ENCODE measurements at regions not wholly inside any gene's neighbourhood (a gene's known extent, or its start where the extent isn't known, plus 50 kb on each side); places are given as distances from the start of the nearest gene placed in this dataset.
A peak's percentile ranks its signal among the peaks of the same experiment; 100 is the strongest.

DNA sequence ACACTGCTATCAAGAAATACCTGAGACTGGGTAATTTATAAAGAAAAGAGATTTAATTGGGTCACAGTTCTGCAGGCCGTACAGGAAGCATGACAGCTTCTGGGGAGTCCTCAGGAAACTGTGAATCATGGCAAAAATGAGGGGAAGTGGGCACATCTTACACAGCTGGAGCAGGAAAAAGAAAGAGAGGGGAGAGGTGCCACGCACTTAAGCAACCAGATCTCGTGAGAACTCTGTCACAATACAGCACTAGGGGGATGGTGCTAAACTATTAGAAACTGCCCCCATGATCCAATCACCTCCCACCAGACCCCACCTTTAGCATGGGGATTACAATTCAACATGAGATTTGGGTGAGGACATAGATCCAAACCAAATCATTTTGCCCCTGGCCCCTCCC lies 105.5 kb upstream of the CPLX2 start:
- Histone ChIP-seq H3K4me3 (ENCODE audit: insufficient read depth, low read depth, low read length) (no peak overlapping the region), H3K9me3 (ENCODE audit: control insufficient read depth, low read length) (peaks cover 2% of the 10 kb centered on the region), H3K36me3 (ENCODE audit: control insufficient read depth, insufficient read depth, low read length) (no peaks in the 10 kb centered on the region), H3K4me1 (ENCODE audit: control insufficient read depth, insufficient read depth, low read length) (no peaks in the 10 kb centered on the region), H3K27me3 (ENCODE audit: control insufficient read depth, insufficient read depth, low read length, poor library complexity, severe bottlenecking) (no peaks in the 10 kb centered on the region), H3K27ac (ENCODE audit: insufficient read depth, low read depth, low read length, poor library complexity, severe bottlenecking) (no peak overlapping the region)
- WGBS, 2 experiments = 92 to 94% methylated on average over 3 of the region's 3 CpGs

DNA sequence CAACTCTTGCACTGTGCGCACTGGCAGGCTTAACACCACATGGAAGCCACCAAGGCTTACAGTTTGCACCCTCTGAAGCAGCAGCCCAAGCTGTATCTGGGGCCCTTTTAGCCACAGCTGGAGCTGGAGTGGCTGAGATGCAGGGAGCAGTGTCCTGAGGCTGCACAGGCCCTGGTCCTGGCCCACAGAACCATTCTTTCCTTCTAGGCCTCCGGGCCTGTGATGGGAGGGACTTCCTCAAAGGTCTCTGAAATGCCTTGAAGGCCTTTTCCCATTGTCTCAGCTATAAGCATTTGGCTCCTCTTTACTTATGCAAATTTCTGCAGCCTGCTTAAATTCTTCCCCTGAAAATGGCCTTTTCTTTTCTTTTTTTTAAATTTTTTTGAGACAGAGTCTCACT lies 104.4 kb upstream of the CPLX2 start:
- H3K27ac ChIP-seq (ENCODE audit: insufficient read depth, low read depth, low read length, poor library complexity, severe bottlenecking) = no peak overlapping the region
- WGBS, 2 experiments = 92 to 95% methylated on average over 2 of the region's 2 CpGs
- no peak overlapping the region for H3K4me3 ChIP-seq (ENCODE audit: insufficient read depth, low read depth, low read length)
- no peaks in the 10 kb centered on the region for H3K27me3 ChIP-seq (ENCODE audit: control insufficient read depth, insufficient read depth, low read length, poor library complexity, severe bottlenecking)
- H3K36me3 ChIP-seq (ENCODE audit: control insufficient read depth, insufficient read depth, low read length) = no peaks in the 10 kb centered on the region
- peaks cover 6% of the 10 kb centered on the region for H3K4me1 ChIP-seq (ENCODE audit: control insufficient read depth, insufficient read depth, low read length)
- H3K9me3 ChIP-seq (ENCODE audit: control insufficient read depth, low read length) = no peaks in the 10 kb centered on the region

DNA sequence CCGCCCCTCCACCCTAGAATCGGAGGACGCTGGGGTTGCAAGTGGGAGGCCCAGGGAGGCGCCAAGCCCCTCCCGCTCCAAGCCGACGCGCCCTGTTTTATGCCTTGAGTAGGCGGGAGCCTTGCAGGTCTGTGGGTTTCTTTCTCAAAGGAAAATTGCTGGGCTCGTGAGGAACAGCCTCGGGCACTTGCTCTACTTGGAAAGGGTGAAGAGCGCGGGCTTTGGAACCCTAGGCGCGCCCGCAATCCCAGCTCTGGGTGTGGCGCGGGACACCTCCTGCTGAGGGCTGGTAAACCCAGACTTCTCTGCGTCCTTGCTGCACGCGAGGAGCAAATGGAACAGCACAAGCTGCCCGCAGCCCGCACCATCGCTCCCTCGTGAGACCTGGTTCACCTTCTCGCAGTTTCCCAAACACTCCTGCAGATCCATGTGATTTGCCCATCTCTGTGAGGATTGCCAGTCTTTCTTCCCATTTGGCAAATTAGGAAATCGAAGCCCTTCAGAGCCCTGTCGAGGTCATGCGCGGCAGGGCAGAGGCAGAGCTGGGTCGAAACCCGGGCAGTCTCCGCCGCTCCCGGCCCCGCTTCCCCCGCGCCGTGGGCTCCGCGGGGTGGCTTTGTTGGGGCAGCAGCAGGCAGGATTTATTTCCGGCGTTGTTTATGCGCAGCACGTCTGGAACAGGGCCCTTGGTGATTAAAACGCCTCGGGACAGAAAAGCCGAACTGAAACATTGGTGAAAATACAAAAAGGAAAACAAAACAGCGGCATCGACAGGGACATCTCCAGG lies 98.4 kb upstream of the CPLX2 start:
- Histone ChIP-seq H3K4me3 (ENCODE audit: insufficient read depth, low read depth, low read length) (peak overlapping the region; percentile 11), H3K9me3 (ENCODE audit: control insufficient read depth, low read length) (no peaks in the 10 kb centered on the region), H3K4me1 (ENCODE audit: control insufficient read depth, insufficient read depth, low read length) (peaks cover 23% of the 10 kb centered on the region), H3K36me3 (ENCODE audit: control insufficient read depth, insufficient read depth, low read length) (no peaks in the 10 kb centered on the region), H3K27me3 (ENCODE audit: control insufficient read depth, insufficient read depth, low read length, poor library complexity, severe bottlenecking) (peaks cover 29% of the 10 kb centered on the region), H3K27ac (ENCODE audit: insufficient read depth, low read depth, low read length, poor library complexity, severe bottlenecking) (no peak overlapping the region)
- 16 to 18% methylated on average over 50 of the region's 50 CpGs for WGBS, 2 experiments

DNA sequence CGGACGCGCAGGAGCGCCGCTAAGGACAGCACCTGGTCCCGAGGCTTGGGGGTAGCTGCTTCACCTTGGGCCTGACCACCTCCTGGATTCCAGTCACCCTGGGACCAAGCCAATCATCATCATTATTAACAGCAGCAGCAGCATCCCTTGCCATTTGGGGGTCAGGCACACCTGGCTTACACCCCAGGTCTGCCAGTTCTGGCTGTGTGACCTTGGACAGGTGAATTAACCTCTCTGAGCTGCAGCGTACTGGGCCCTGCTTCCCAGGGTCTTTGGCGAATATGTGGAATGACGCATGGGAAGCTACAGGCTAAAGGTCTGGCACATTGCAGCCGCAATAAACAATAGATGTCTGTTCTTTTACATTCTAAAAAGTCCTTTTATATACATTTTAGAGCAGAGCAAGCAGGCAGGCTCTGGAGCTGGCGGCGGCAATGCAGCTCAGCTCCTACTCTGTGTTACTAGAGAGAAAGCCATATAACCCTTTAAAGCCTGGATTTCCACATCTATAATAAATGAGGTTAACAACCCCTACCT lies 97.8 kb upstream of the CPLX2 start:
- H3K4me3 ChIP-seq (ENCODE audit: insufficient read depth, low read depth, low read length) = peak overlapping the region; percentile 11
- H3K9me3 ChIP-seq (ENCODE audit: control insufficient read depth, low read length) = no peaks in the 10 kb centered on the region
- no peaks in the 10 kb centered on the region for H3K36me3 ChIP-seq (ENCODE audit: control insufficient read depth, insufficient read depth, low read length)
- WGBS, 2 experiments = 38 to 48% methylated on average over 12 of the region's 12 CpGs
- H3K27ac ChIP-seq (ENCODE audit: insufficient read depth, low read depth, low read length, poor library complexity, severe bottlenecking) = no peak overlapping the region
- peaks cover 23% of the 10 kb centered on the region for H3K4me1 ChIP-seq (ENCODE audit: control insufficient read depth, insufficient read depth, low read length)
- peaks cover 29% of the 10 kb centered on the region for H3K27me3 ChIP-seq (ENCODE audit: control insufficient read depth, insufficient read depth, low read length, poor library complexity, severe bottlenecking)

DNA sequence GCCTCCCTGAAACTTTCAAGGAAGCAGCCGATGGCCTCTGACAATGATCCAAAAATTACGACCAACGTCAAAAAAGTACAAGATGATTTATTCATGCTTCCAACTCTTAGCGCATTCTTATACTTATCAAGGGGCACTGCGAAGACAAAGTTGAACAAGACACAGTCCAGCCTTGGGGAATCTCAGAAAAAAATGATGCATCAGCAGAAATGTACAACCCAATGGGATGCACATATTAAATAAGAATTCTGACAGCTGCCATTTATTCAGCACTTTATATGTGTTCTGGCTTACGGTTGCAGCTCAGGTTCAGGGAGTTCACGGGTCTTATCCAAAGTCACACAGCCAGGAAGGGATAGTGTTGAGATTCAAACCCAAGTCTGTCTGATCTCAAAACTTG lies 96.0 kb upstream of the CPLX2 start:
- Histone ChIP-seq H3K4me3 (ENCODE audit: insufficient read depth, low read depth, low read length) (no peak overlapping the region), H3K27me3 (ENCODE audit: control insufficient read depth, insufficient read depth, low read length, poor library complexity, severe bottlenecking) (peaks cover 29% of the 10 kb centered on the region), H3K27ac (ENCODE audit: insufficient read depth, low read depth, low read length, poor library complexity, severe bottlenecking) (no peak overlapping the region), H3K36me3 (ENCODE audit: control insufficient read depth, insufficient read depth, low read length) (no peaks in the 10 kb centered on the region), H3K4me1 (ENCODE audit: control insufficient read depth, insufficient read depth, low read length) (peaks cover 23% of the 10 kb centered on the region), H3K9me3 (ENCODE audit: control insufficient read depth, low read length) (no peaks in the 10 kb centered on the region)
- WGBS, 2 experiments = 93 to 98% methylated on average over 7 of the region's 7 CpGs

DNA sequence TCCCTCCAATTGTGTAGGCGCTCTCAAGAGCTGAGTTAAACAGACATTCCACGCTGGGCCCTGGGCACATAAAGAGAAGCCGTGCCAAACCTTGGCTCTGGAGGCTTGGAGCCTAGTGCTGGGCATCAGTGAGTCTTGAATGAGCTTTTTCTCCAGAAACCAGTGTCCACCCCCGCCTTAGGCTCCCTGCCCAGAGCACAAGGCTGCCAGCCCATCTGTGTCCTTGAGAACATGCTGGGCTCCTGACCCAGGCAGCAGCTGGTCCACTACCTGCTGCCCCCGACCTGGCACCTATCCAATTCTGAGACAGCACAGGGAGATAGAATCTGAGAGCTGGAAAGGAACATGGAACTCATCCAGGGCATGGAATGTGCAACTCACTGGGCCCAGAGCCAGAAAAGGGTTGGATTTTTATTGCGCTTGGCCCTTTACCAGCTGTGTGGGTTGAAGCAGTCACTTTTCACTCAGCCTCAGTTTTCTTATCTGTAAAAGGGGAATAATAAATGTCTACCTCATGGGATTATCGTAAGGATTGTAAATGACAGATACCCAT lies 92.4 kb upstream of the CPLX2 start:
- Histone ChIP-seq H3K4me1 (ENCODE audit: control insufficient read depth, insufficient read depth, low read length) (no peaks in the 10 kb centered on the region), H3K4me3 (ENCODE audit: insufficient read depth, low read depth, low read length) (no peak overlapping the region), H3K9me3 (ENCODE audit: control insufficient read depth, low read length) (no peaks in the 10 kb centered on the region), H3K27me3 (ENCODE audit: control insufficient read depth, insufficient read depth, low read length, poor library complexity, severe bottlenecking) (peaks cover 11% of the 10 kb centered on the region), H3K36me3 (ENCODE audit: control insufficient read depth, insufficient read depth, low read length) (no peaks in the 10 kb centered on the region), H3K27ac (ENCODE audit: insufficient read depth, low read depth, low read length, poor library complexity, severe bottlenecking) (no peak overlapping the region)
- WGBS, 2 experiments = 84 to 85% methylated on average over 6 of the region's 7 CpGs

DNA sequence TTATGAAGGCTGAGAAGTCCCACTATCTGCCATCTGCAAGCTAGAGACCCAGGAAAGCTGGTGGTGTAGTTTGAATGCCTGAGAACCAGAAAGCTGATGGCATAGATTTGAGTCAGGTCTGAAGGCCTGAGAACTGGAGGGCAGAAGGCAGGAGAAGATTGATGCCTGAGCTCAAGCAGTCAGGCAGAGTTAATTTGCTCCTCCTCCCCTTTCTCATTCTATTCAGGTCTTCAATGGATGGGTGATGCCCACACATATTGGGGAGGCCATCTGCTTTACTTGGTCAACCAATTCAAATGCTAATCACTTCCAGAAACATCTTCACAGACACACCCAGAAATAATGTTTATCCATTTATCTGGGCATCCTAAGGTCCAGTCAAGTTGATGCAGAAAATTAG lies 87.6 kb upstream of the CPLX2 start:
- H3K4me3 ChIP-seq (ENCODE audit: insufficient read depth, low read depth, low read length) = no peak overlapping the region
- H3K36me3 ChIP-seq (ENCODE audit: control insufficient read depth, insufficient read depth, low read length) = no peaks in the 10 kb centered on the region
- no peaks in the 10 kb centered on the region for H3K4me1 ChIP-seq (ENCODE audit: control insufficient read depth, insufficient read depth, low read length)
- no peak overlapping the region for H3K27ac ChIP-seq (ENCODE audit: insufficient read depth, low read depth, low read length, poor library complexity, severe bottlenecking)
- H3K27me3 ChIP-seq (ENCODE audit: control insufficient read depth, insufficient read depth, low read length, poor library complexity, severe bottlenecking) = no peaks in the 10 kb centered on the region
- no peaks in the 10 kb centered on the region for H3K9me3 ChIP-seq (ENCODE audit: control insufficient read depth, low read length)

DNA sequence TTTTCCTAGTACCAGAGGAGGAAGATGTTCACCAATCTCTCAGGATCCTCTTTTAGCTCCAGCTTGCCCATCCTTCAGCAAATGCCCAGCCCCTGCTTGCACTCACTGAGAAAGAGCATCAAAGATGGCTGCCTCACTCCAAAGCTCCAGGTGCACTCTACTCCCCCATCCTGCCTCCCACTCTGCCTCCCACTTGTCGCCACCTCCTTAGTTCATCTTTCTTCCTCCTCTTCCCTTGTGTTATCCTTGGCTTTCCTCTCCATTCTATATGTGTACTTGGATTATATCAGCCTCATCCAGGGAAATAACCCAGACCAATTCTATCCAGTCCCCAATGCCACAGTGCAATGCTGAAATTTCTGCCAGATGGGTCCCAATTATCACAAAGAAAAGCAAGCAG lies 87.1 kb upstream of the CPLX2 start:
- Histone ChIP-seq H3K27ac (ENCODE audit: insufficient read depth, low read depth, low read length, poor library complexity, severe bottlenecking) (no peak overlapping the region), H3K4me3 (ENCODE audit: insufficient read depth, low read depth, low read length) (no peak overlapping the region), H3K4me1 (ENCODE audit: control insufficient read depth, insufficient read depth, low read length) (no peaks in the 10 kb centered on the region), H3K27me3 (ENCODE audit: control insufficient read depth, insufficient read depth, low read length, poor library complexity, severe bottlenecking) (no peaks in the 10 kb centered on the region), H3K36me3 (ENCODE audit: control insufficient read depth, insufficient read depth, low read length) (no peaks in the 10 kb centered on the region), H3K9me3 (ENCODE audit: control insufficient read depth, low read length) (no peaks in the 10 kb centered on the region)
- WGBS, 2 experiments = 86 to 88% methylated on average over 1 of the region's 1 CpG

DNA sequence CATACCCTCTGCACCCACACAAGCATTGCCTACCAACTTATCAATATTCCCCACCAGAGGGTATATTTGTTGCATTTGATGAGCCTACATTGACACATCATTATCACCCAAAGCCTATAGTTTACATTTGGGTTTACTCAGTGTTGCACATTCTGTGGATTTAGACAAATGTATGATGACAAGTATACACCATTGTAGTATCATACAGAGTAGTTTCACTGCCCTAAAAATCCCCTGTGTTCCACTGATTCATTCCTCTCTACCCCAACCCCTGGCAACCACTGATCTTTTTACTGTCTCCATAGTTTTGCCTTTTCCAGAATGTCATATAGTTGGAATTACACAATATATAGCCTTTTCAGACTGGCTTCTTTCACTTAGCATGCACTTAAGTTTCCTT lies 85.7 kb upstream of the CPLX2 start:
- Histone ChIP-seq H3K4me1 (ENCODE audit: control insufficient read depth, insufficient read depth, low read length) (no peaks in the 10 kb centered on the region), H3K4me3 (ENCODE audit: insufficient read depth, low read depth, low read length) (no peak overlapping the region), H3K9me3 (ENCODE audit: control insufficient read depth, low read length) (no peaks in the 10 kb centered on the region), H3K27me3 (ENCODE audit: control insufficient read depth, insufficient read depth, low read length, poor library complexity, severe bottlenecking) (no peaks in the 10 kb centered on the region), H3K36me3 (ENCODE audit: control insufficient read depth, insufficient read depth, low read length) (no peaks in the 10 kb centered on the region), H3K27ac (ENCODE audit: insufficient read depth, low read depth, low read length, poor library complexity, severe bottlenecking) (no peak overlapping the region)

DNA sequence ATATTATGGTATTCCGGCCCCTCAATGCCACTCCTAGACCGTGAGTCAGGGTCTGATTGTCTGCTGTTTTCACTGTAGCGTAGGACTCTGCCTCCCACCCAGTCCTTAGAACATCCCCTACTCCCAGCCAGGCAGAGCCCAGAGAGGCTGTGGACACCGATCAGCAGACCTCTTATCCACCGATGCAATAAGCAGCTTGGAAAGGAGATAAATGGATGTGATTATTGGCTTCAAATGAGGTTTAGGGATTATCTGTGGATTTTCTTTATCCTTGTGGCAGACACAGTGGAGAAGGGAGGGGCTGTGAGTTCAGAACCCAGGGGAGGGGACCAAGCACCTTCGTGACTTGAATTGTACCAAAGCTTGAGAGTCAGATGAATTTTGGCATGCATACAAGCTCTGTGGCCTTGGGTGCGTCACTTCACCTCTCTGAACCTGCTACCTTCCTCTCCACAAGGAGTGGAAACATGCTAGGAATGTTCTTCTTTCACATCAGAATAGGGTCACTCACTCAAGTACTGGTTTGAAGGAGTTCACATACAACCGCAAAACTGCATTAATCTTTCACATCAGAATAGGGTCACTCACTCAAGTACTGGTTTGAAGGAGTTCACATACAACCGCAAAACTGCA lies 83.1 kb upstream of the CPLX2 start:
- WGBS, 2 experiments = 90 to 92% methylated on average over 8 to 9 of the region's 9 CpGs
- H3K27ac ChIP-seq (ENCODE audit: insufficient read depth, low read depth, low read length, poor library complexity, severe bottlenecking) = no peak overlapping the region
- H3K36me3 ChIP-seq (ENCODE audit: control insufficient read depth, insufficient read depth, low read length) = no peaks in the 10 kb centered on the region
- no peaks in the 10 kb centered on the region for H3K4me1 ChIP-seq (ENCODE audit: control insufficient read depth, insufficient read depth, low read length)
- no peaks in the 10 kb centered on the region for H3K27me3 ChIP-seq (ENCODE audit: control insufficient read depth, insufficient read depth, low read length, poor library complexity, severe bottlenecking)
- H3K9me3 ChIP-seq (ENCODE audit: control insufficient read depth, low read length) = no peaks in the 10 kb centered on the region
- no peak overlapping the region for H3K4me3 ChIP-seq (ENCODE audit: insufficient read depth, low read depth, low read length)

All from ectodermal cell (in vitro differentiated cells).